Omental fat pad (tissue), 3 donors: ENCODE measurements at regions not wholly inside any gene's neighbourhood (a gene's known extent, or its start where the extent isn't known, plus 50 kb on each side); places are given as distances from the start of the nearest gene placed in this dataset.

Source experiments
- ATAC-seq: fragments of 150-250 bp; one replicate; pipeline ENCODE4 v1.9.1; 2016; ENCODE audit warnings: mild to moderate bottlenecking, moderate library complexity; ENCODE audit not compliant: low FRiP score
- DNase-seq: peaks from one replicate; pipeline ENCODE4 v3.0.0-alpha.2; 2019; ENCODE audit warnings: low spot score
- TF ChIP-seq, protein P1 (sequence below), 3 donors: fragments of 450-650 bp; IDR thresholded peaks; one replicate each; pipeline ENCODE4 v1.5.1; 2016 to 2017; ENCODE audit warnings: antibody characterized with exemption in 3 of 3, mild to moderate bottlenecking in 3 of 3, moderate library complexity in 2 of 3

DNA sequence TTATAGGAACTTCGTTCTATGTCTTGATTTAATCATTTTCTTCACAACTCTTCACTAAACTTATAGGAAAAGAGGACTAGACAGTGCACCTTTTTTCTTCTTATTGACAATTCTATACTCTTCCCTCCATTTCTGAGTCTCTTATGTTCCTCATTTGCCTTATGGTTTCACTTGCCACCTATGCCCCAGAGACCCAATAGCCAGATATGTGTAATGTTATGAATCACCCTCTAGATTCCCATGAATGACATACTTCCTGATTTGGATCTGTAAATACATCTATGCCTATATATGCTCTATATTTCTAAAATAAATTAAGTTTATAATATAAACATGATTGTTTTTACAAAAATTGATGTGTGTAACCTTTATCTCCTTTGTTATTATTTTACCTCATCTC, 514.1 kb upstream of the MEF2C start:
- DNase-seq: no peak
- TF ChIP-seq, protein P1, sequence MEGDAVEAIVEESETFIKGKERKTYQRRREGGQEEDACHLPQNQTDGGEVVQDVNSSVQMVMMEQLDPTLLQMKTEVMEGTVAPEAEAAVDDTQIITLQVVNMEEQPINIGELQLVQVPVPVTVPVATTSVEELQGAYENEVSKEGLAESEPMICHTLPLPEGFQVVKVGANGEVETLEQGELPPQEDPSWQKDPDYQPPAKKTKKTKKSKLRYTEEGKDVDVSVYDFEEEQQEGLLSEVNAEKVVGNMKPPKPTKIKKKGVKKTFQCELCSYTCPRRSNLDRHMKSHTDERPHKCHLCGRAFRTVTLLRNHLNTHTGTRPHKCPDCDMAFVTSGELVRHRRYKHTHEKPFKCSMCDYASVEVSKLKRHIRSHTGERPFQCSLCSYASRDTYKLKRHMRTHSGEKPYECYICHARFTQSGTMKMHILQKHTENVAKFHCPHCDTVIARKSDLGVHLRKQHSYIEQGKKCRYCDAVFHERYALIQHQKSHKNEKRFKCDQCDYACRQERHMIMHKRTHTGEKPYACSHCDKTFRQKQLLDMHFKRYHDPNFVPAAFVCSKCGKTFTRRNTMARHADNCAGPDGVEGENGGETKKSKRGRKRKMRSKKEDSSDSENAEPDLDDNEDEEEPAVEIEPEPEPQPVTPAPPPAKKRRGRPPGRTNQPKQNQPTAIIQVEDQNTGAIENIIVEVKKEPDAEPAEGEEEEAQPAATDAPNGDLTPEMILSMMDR (IDR thresholded peaks at IDR 0.05): no peak
- ATAC-seq: no peak

DNA sequence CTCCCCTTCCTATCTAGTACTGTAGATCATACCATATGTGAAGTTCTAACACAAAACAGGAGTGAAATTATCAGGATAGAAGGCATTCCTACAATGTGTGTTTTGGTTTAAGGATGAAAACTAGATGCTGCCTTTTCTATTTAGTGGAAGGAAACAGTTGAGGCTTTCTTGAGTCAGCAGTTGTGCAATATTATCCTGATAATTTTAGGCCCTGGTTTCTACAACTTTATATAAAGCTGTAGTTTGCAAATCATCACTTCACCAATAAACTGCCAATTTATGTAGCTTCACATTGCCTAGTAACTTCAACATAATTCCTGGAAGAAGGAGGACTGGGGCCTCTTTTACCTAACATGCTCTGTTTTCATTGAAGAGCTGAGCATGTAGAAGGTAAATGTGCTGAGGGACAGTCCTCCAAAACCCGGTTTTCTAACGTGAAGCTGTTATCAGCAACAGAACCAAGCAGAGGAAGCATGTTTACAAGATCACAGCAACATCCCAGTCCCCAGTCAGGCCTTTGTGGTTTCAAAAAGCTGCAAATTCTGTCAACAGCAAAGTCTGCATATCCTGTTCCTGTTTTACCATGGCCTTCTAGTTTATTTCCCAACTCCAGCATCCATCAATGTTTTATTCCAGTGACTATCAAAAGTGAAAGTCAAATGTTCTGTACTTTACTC, 513.4 kb upstream of the MEF2C start:
- DNase-seq (no peak), ATAC-seq (peak; percentile 32)
- TF ChIP-seq, protein P1 (IDR thresholded peaks at IDR 0.05): no peak

DNA sequence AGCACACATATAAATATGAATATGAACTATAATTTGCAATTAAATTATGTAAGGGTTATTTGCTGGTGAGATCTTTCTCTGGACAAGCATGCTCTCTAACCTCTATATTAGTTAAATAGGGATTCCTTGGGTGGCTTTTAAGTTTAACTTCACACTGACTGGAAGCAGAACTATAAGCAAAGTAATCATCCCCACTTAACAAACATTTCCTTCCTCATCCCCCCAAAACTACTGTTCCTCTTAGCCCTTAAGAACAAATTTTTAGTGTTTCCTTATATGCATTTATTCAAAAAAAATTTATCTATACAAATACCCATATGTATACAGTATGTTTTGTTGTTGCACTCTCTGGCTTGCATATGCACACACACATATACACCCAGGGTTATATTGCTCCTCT, 512.1 kb upstream of the MEF2C start:
- DNase-seq (no peak), ATAC-seq (no peak)
- TF ChIP-seq, protein P1 (IDR thresholded peaks at IDR 0.05): no peak

DNA sequence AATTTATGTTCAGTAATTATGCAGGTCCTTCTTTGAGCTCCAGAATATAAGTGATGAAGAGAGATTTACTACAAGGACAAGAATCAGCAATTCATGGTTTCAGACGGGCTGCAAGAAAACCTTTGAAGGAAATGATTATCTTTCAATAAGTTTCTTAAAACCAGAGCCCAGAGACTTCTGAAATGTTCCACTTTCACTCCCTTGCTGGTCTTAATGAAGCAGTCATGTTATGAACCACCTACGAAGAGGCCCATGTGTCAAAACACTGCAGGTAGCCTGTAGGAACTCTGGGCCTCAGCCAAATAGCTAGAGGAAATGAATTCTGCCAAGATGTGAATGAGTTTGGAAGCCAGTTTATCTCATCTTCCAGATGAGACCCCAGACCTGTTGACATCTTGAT, 505.9 kb upstream of the MEF2C start:
- TF ChIP-seq, protein P1 (IDR thresholded peaks at IDR 0.05): no peak
- ATAC-seq (no peak), DNase-seq (no peak)

DNA sequence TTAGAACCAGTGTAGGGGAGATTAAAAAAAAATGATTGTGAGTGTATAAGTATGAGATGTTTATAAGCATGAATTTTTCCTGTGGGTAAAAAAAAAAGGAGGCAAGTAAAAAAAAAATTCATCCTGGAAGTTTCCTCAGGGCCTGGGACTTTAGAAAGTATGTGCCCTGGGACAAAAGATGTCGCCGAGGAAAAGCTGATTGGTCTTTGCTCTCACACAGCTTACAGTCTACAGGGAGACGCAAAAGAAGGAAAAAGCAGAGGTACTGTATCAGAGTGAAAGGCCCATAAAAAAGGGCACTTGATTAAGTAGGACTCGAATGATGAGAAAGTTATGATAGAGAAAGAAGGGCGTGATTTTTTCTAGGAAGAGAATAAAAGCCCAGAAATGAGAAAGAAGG, 501.4 kb upstream of the MEF2C start:
- no peak for ATAC-seq
- TF ChIP-seq, protein P1 (IDR thresholded peaks at IDR 0.05): no peak

DNA sequence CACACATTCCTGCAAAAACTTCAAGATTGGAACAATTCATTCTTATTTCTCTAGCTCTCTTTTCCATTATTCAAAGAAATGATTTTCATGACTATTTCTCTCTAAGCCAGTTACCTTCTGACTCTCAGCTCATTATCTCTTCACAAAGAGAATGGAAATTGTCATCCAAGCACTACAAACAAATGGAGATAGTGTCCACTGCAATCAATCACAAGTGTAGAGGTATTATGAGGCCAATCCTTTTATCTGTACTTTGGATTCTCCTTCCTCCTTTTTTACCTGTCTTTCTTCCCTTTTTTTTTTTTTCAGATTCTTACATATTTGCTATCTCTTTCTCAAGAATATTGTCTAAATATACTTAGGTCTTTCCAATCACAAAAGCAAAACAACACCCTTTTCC, 497.7 kb upstream of the MEF2C start:
- ATAC-seq (no peak), DNase-seq (no peak)
- TF ChIP-seq, protein P1 (IDR thresholded peaks at IDR 0.05): no peak

More for the DNA sequence above, 501.4 kb upstream of the MEF2C start:
- no peak for DNase-seq

DNA sequence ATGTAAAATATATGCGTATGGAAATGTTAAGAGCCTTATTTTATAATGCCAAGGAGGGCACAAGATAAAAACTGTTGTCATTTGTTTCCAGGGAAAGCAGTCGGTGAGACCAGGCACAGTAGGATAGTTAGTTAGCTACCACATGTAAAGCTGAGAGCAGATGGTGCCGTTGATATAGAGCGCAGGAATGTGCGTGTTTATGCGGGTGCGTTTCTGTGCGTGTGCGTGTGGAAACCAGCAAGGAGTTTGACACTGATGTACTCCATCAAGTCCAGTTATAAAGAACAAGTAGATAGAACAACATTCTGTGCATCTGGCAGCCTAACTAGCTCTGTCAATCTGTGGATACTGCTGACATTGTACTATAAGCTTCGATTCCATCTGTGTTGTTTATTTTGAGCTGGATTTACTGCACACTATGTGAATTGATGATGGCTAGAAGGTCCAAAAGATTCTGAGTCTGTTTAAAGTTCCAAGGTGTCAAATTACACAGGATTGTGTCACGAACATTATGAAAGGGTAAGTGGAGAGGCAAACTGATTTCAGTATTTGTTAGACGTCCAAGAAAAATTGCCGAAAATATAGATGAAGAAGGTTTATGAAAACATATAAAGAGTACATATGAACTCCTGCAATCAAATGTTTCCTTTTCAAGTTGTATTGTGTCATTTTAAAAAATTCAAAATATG, 494.9 kb upstream of the MEF2C start:
- ATAC-seq (no peak), DNase-seq (no peak)
- TF ChIP-seq, protein P1 (IDR thresholded peaks at IDR 0.05): no peak
